ENCODE measurements at regions not wholly inside any gene's neighbourhood (a gene's known extent, or its start where the extent isn't known, plus 50 kb on each side); places are given as distances from the start of the nearest gene placed in this dataset.
"Not testable (repeated sequence)": the region's sequence is repeated elsewhere in the genome, so short reads cannot be mapped to it uniquely, and the experiment has no call there.

DNA sequence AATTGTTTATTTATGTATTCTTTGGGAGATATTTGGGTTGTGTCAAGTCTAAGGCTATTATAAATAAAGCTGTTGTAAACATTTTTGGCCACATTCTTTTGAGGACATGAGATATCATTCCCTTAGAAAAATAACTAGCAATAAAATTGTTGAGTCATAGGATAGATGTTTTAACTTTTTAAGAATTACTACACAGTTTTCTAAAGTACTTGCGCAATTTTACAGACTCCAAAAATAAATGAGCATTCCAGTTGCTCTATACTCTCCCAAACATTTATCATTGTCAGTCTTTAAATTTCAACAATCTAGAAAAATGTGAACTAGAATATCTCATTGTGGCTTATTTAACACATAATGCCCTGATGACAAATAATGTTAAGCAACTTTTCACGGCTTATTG lies 189.1 kb upstream of the ADGRL3 start:
- peak; percentile 10 for DNase-seq (ENCODE audit: low read depth)

GRCh38 chr4:61011936-61012335 lies 188.2 kb upstream of the ADGRL3 start:
- DNase-seq (ENCODE audit: low read depth): not testable (repeated sequence)

- DNase-seq (ENCODE audit: low read depth): no peak
Observed at GRCh38 chr4:61024610-61025009, 175.5 kb upstream of the ADGRL3 start.

DNA sequence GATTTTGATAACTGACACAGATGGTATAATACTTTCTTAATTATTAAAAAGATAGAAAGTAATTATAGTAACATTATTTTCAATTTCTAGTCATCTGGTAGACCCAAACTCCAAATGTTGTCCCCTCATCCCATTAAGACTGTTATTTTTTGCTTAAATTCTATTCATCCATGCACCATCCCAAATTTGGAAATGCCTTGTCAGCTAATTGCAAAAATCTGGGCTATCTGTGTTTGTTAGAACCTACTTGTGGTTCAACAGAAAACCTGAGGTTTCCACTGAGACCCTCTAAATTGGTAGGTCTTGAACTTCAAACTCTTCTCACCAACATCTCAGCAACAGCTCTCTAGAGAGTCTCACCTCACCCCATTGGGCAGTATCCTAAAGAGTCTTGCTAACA lies 172.2 kb upstream of the ADGRL3 start:
- no peak for DNase-seq (ENCODE audit: low read depth)

DNA sequence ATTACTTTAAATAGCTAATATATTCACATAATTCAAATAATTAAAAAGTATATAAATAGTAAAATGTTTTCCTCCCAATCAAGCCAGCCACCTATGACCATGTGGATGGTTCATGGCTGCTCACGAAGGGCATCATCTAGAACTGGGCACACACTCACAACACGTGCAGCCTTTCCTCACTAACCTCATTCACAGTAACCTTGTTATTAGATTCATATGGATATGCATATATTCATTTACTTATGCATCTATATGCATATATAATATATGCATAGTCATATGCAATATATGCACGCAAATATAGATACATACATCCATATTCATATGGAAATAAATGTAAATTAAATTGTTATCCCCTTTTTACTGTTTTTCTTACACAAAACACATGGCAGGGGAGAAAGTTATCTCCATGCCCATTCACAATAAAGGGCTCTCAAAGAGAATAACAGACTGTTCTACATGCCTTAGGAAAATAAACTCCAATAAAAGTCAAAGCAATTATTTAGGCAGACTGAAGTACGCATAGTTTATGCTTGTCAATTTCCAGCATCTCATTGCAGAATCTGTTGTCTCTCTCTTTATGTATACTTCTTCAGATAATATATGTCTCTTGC lies 163.9 kb upstream of the ADGRL3 start:
- no peak for DNase-seq (ENCODE audit: low read depth)

DNA sequence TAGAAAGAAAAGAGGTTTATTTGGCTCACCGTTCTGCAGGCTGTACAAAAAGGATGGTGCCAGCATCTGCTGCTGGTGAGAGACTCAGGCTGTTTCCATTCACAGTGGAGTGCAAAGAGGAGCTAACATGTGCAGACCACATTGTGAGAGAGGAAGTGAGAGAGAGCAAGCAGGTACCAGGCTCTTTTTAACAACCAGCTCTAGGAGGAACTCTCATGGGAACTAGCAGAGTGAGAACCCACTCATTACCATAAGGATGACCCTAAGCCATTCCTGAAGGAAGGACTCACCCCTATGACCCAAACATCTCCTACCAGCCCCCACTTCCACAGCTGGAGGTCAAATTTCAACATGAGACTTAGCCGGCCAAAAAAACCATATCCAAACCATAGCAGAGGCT lies 158.6 kb upstream of the ADGRL3 start:
- DNase-seq (ENCODE audit: low read depth): no peak

DNA sequence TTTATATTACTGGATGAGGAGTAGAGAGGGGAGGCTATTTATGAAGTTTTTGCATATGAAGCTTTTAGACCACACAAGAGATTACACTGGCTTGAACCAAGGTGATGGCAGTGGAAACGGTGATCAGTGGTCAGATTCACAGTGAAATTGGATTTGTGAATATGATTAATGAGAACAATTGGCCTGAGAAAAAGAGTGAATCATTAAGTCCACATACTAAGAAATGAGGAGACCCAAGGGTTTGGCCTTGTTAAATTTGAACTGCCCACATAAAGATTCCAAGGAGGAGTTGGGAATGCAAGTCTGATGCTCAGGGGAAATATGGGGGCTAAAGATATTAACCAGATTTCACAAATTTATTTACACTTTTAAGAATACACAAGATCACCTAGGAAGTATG lies 155.3 kb upstream of the ADGRL3 start:
- DNase-seq (ENCODE audit: low read depth): no peak

DNA sequence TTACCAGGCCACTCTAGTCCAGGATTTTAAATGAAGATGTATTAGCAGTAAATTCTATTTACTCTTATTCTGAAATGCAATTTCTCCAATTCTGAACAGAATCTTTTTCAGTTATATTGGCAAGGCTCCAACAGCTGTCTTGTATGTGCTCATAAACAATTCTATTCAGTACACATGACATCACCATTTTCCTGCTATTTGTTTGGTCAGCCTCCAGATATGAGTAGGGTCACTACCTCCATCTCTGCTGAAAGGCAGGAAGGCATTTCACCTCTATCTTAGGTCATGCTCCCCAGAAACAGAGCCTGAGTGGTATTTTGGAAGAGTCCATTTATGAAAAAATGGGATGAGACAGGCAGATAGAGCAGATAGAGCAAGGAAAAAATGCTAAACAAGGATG lies 151.1 kb upstream of the ADGRL3 start:
- no peak for DNase-seq (ENCODE audit: low read depth)

- no peak for DNase-seq (ENCODE audit: low read depth)
Observed at GRCh38 chr4:61067381-61067780, 132.7 kb upstream of the ADGRL3 start.

DNA sequence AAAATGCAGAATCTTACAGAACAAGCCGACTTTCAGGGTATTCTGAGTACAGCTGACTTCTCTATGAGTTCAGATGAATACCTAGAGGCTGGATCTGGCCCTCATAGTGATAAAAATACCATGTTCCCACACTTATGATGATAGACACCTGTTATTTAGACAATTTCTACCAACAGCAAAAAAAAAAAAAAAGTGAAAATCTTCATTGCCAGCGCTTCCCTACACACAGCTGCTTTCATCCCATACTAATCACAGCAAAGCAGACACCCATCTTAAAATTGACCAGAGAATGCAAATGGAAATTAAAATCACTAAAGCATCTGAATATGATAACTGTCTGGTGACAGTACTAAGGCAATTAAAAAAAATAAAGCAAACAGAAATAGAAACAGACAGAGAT lies 132.1 kb upstream of the ADGRL3 start:
- no peak for DNase-seq (ENCODE audit: low read depth)

GRCh38 chr4:61068745-61069144 lies 131.4 kb upstream of the ADGRL3 start:
- peak; percentile 26 for DNase-seq (ENCODE audit: low read depth)

DNA sequence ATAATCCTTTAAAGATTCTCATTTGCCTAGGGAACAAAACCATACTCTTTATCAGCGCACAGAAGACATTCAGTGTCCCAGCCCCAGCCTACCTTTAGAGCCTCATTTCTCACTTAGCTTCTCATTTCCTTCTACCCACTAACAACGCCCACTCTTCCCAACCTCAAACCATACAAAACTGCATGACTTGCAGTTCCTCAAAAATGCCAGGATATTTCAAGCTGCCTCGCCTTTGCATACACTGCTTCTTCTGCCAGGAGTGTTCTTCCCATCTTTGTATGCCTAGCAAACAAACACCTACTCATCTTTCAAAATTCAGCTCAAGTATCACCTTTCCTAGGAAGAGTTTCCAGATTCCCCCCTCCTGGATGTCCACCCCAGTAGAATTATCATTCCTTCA lies 129.9 kb upstream of the ADGRL3 start:
- no peak for DNase-seq (ENCODE audit: low read depth)

GRCh38 chr4:61079427-61079826 lies 120.7 kb upstream of the ADGRL3 start:
- DNase-seq (ENCODE audit: low read depth): peak; percentile 55

- DNase-seq (ENCODE audit: low read depth): peak; percentile 66
Observed at GRCh38 chr4:61079976-61080375, 120.2 kb upstream of the ADGRL3 start.

- no peak for DNase-seq (ENCODE audit: low read depth)
Observed at GRCh38 chr4:61085534-61085933, 114.6 kb upstream of the ADGRL3 start.

DNA sequence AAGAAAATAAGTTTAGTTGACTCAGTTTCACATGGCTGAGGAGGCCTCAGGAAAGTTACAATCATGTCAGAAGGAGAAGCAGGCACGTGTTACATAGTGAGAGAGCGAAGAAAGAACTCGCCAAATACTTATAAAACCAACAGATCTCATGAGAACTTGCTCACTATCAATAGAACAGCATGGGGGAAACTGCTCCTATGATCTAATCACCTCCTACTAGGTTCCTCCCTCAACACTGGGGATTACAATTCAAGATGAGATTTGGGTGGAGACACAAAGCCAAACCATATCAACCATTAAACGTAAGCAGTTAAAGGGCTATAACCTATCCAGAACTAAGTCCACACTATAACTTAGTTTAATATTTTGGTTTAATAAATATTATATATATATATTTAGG lies 113.8 kb upstream of the ADGRL3 start:
- DNase-seq (ENCODE audit: low read depth): no peak

DNA sequence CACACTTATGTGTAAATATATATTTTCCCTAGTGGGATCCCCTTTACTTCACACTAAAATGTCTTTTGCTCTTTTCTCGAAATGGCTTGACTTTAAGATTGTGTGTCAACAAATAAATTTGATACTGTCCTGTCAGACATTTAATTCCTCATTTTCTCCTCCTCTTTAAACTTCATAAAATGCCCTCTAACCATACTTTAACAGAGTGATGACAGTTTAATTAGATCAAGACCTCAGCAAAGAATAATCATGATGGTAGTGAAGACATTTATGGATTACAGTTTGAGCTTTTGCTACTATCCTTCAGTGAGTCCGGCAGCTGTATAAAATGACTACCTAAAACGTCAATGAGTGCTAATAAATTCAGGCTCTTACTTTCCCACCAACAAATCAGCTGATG lies 113.1 kb upstream of the ADGRL3 start:
- DNase-seq (ENCODE audit: low read depth): no peak

DNA sequence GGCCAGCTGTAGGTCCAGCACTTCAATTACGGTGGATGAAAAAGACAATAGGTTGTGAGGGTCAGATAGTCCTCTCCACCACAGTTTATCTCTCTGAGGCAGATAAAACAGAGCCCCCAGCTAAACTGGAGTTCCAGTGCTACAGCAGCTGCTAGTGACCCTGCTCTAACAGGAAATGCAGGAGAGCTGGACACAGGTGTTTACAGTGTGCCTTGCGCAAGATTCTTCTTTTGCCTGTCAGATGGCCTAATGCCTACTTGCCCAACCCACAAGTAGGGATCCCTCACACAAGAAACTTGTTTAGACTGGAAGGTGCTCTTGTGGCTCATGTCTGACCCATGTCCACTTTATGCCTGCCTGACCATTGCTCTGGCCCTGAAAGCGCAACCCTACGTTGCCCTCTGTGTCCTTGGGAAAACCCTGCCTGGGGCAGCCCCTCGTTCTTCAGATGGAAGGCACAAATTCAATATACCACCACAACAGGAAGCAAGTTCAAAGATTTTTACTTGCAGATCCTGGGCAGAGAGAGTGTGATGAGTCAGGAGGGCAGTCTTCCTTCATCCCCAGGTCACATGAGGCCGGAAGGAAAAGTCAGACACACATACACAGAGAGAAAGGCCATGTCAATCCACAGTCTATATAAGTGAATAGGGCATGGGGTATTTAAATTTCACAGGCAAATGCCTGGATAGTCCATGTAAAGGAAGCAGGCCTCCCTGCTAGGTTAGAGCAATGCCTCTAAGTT lies 105.1 kb upstream of the ADGRL3 start:
- DNase-seq (ENCODE audit: low read depth): peak; percentile 1

GRCh38 chr4:61128682-61129081 lies 71.4 kb upstream of the ADGRL3 start:
- no peak for DNase-seq (ENCODE audit: low read depth)

GRCh38 chr4:61129971-61130370 lies 70.2 kb upstream of the ADGRL3 start:
- no peak for DNase-seq (ENCODE audit: low read depth)

GRCh38 chr4:61143461-61143860 lies 56.7 kb upstream of the ADGRL3 start:
- DNase-seq (ENCODE audit: low read depth): no peak

- peak; percentile 29 for DNase-seq (ENCODE audit: low read depth)
Observed at GRCh38 chr4:61149278-61149677, 50.8 kb upstream of the ADGRL3 start.
